Glomerular endothelial cell (primary cell): ENCODE measurements at regions not wholly inside any gene's neighbourhood (a gene's known extent, or its start where the extent isn't known, plus 50 kb on each side); places are given as distances from the start of the nearest gene placed in this dataset.
A peak's percentile ranks its signal among the peaks of the same experiment; 100 is the strongest.
"Not testable (repeated sequence)": the region's sequence is repeated elsewhere in the genome, so short reads cannot be mapped to it uniquely, and the experiment has no call there.

ENCODE experiments used
- DNase-seq: peaks from one replicate; pipeline ENCODE4 v3.0.0-alpha.2; 2011; ENCODE audit warnings: low read depth, low spot score; ENCODE audit errors: extremely low read depth

DNA sequence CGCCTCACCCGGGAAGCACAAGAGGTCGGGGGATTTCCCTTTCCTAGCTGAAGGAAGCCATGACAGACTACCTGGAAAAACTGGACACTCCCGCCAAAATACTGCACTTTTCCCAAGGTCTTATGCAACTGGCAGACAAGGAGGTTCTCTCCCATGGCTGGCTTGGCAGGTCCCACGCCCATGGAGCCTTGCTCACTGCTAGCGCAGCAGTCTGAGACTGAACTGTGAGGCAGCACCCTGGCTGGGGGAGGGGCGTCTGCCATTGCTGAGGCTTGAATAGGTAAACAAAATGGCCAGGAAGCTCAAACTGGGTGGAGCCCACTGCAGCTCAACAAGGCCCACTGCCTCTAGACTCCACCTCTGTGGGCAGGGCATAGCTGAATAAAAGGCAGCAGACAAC is 92.1 kb downstream of the C4BPA start:
- not testable (repeated sequence) for DNase-seq

GRCh38 chr1:207201534-207201933 is 97.5 kb downstream of the C4BPA start:
- DNase-seq, result not testable (repeated sequence)

- DNase-seq, result no peak
Observed at GRCh38 chr1:207202480-207202879, 98.4 kb downstream of the C4BPA start.

DNA sequence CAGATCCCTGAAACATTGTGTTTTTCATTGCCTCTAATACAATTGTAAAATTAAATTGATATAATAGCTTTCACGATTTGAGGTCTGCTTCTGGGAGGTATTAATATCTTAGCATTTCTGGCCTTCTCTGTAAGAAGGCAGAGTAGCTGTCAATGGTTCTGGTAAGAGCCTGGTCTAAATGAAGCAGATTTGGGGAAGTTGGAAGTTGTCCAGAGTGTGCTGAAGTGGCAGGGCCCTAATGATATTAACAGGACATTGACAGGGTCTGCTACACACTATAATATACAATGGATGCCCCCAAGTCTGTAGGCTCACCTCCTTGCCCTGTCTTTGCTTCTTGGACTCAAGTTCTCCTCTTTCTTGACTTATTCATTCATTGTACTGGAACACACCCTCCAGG is 99.5 kb downstream of the C4BPA start:
- no peak for DNase-seq

DNA sequence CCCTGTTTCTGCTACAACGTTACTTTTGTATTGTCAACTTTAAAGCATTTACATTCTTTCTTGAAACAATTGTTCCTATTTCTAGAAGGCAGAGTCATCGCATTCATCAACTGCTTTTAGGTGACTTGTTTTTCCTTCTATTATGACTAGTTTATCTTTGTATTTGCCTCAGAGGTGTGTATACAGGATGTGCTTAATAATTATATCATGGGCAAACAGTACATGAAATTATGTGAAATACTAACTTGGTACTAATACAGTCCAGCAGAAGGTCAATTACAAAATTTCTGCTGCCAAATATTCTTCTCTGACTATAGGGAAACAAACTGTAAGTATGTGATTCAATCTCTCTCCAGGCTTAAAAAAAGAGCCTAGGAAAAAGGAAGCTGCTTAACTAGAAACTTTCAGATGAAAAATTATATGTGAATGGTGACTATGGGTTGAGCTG is 101.6 kb downstream of the C4BPA start:
- peak; percentile 33 for DNase-seq

DNA sequence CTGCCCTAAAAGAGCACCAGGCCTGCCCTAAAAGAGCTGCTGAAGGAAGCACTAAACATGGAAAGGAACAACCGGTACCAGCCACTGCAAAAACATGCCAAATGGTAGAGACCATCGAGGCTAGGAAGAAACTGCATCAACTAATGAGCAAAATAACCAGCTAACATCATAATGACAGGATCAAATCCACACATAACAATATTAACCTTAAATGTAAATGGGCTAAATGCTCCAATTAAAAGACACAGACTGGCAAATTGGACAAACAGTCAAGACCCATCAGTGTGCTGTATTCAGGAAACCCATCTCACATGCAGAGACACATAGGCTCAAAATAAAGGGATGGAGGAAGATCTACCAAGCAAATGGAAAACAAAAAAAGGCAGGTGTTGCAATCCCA is 104.7 kb downstream of the C4BPA start:
- not testable (repeated sequence) for DNase-seq

GRCh38 chr1:207214453-207214852 is 107.0 kb upstream of the CD55 start:
- DNase-seq, result no peak

DNA sequence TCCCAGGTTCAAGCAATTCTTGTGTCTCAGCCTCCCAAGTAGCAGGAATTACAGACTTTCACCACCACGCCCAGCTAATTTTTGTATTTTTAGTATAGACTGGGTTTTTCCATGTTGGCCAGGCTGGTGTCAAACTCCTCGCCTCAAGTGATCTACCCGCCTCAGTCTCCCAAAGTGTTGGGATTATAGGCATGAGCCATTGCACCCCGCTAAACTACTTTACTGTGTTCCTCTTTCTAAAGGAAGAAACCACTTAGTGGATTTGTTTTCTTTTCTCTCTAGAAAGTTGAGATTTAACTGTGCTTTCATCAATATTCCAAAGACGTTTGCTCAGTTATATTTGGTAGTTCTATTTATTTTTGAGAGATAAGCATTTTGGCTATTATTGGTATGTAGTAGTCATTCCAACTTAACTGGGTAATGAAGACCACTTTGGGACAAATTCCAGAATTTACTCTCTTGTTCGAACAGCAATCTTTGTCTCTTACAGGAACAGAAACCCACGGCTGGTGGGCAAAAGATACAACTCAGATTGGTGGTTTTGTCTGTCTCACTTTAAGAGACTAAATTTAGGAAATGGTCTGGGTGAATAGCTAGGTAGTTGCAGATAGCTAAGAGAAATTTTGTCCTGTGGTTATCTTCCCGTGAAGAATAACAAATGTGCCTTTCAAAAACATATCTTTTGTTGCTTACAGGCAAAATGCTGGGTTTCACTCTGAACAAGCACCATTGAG is 103.5 kb upstream of the CD55 start:
- no peak for DNase-seq

DNA sequence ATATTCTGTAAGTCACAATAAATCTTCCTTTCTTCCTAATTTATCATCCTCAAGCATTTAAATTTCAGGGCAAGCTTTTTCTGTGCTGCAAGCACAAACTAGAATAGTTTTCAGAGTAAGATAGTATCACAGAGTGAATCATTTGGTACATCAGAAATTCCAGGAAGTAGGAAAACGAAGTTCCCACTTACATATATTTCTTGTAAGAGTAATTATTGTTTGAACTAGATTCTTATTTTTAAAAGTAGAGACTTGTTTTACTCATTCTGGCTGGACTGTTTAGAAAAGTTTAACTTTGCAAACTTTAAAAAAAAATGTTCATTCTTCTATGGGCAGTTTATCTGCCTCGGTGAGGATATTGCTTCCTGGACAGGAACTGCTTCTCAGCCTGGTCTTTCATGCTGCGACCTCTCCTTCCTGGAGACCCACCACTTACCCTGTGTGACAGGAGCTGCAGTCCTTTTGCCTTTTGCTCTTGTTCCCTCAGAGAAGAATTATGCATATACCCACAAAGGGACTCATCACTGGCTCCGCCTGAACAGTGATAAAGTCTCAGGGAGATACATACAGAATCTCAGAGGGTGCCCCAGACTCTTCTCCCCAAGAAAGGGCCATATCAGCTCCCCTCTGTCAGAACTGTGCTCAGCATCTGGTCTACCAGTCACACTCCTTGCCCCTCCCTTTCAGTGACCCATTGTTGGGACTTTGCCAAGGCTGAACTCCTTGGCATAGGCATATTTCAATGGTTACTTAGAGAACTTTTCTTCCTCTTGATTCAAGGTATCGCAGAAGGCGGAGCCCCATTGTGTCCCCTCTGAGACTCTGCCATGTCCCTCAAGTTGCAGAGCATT is 102.7 kb upstream of the CD55 start:
- no peak for DNase-seq

DNA sequence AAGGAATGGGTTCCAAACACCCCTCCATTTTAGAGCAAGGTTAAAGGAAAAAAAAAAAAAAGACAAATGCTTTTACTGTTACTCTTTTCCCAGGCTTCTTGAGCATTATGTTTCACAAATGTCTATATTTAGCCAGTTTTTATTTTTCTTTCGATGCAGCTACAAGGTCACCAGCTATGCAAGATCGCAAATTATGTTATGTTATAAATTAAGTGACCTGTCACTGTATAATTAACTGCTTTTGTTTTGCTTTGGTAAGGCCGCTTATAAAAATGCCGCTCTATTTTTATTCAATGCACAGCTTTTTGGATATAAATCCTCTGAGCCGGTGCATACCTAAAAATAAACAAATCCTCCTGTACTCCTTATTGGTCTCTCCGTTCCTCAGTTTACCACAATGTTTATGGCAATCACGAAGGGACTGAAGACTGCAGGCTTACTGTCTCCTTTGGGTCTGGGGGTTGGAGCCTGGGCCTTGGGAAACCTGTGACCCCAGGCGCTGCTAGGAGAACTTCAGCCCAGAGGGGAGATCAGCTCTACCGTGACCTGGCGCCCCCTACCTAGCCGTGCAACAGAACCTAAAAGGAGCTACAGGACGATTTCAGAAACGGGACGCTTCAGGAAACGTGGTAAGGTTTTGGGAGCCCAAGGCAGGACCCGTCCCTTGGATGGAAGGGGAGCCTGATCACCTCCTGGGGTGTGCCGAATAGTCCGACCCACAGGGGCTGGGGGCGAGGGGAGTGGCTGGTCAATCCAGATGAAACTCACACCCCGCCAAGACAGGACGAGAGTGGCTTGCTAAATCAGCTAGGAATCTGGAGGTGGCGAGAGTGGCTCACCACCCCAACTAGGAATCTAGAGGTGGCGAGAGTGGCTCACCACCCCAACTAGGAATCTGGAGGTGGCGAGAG is 101.2 kb upstream of the CD55 start:
- DNase-seq, result no peak

DNA sequence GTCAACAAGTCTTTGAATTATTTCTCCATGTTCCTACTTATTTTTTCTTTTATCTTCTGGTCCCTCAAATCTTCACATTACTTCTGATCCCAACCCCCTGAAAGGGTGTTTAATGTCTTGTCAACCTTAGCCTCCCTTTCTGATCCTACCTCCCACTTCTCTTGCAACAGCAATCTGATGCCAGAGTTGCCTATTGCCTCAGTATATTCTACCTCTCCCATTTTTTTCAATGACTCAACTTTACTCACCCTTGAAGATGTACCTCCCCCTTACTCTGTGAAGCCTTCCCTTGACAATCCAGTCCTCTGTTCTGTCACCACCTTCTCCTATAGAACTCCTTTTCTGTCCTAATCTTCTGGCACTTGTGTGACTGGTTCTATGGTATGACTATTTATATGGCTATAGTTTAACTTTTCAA is 99.5 kb upstream of the CD55 start:
- DNase-seq, result no peak

DNA sequence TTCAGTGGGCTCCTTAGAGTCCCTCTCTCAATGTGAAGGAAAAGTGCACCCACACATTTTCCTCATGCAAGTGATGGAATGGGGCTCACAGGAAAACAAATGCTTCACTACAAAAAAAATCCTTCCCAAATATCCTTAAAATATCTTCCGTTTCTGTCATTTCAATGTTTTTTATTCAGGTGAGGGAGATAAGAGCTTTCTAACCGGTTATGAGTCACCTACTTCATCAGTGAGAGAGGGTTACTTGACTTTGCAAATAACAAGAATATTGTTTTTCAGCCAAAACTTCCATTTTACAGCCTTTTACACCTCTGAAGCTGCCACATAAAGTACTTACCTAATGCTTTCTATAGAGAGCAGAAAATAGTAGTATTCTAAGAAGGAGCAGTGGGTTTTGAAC is 98.3 kb upstream of the CD55 start:
- no peak for DNase-seq

DNA sequence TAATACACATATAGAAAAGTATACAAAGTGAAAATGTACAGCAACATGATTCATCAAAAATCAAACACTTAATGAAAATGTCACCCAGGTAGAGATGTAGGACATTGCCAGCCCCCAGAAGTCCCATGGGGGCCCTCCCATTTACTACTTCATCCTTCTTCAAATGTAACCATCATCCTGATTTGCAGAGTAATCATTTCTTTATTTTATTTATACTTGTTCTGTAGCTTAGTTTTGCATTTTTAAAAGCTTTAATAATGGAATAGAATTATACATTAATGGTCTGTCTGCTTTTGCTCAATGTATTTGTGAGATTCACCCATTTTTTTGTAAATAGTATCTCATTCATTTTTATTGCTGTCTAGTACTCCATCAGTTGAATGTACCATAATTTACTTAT is 96.8 kb upstream of the CD55 start:
- no peak for DNase-seq

- DNase-seq, result no peak
Observed at GRCh38 chr1:207227131-207227630, 94.3 kb upstream of the CD55 start.

DNA sequence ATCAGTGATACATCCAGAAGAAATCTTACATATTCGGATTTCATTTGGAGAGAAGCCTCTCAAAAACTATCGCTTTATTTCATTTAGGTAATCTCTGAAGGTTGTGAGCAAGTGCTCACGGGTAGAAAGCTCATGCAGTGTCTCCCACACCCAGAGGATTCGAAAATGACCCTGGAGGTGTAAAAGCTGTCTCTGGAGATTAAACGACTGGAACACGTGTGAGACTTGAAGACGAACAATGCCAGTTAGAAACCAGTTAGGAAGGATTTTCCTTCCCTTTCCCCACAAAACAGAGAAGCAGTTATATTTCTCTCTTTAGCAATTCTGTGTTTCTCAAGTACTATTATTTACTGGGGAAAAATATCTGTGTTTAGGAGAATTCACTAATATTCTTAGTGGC is 92.5 kb upstream of the CD55 start:
- no peak for DNase-seq

GRCh38 chr1:207230441-207230840 is 91.0 kb upstream of the CD55 start:
- no peak for DNase-seq

DNA sequence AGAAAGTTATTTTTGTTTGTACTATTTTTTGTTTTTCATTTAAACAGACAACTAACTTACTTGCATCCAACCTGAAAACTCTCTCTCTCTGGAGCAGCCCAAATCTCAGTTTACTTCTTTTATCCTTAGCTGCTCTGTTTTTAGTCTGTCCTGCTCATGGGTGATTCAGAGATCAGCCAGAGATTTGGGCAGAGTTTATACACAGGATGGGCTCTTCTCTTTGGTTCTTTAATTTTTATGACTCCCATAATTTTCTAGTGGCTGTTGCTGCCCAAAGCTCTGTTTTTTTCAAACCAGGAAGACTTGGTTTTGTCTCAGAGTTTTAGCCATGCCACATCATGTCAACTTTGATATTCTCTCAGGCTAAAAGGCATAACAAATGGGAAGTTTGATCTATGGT is 86.8 kb upstream of the CD55 start:
- DNase-seq, result no peak

DNA sequence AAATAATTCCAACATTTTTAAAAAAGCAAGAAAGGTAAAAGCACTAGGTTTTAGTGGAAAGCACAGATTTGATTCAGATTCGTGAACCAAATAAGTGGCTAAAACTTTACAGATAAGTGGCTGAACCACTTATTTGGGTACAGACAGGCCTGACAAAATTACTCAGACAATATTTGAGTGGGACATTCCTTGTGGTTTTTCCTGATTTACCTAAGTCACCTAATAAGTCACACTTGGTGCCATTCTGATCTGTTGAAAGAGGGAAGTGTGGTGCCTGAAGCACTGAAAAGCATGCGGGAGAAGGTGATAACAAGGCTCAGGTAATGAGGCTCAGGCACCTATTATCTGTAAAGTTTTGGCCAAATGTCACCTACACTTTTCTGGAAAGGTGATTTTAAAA is 81.6 kb upstream of the CD55 start:
- DNase-seq, result no peak

GRCh38 chr1:207240325-207241101 is 81.0 kb upstream of the CD55 start:
- DNase-seq, result no peak
